CD4-positive, CD25-positive, alpha-beta regulatory T cell (primary cell): ENCODE measurements at regions not wholly inside any gene's neighbourhood (a gene's known extent, or its start where the extent isn't known, plus 50 kb on each side); places are given as distances from the start of the nearest gene placed in this dataset.
"Not testable (repeated sequence)": the region's sequence is repeated elsewhere in the genome, so short reads cannot be mapped to it uniquely, and the experiment has no call there.

Source experiments
- ATAC-seq, 2 donors: fragments of 150-1000 bp; cut with Tn5 transposase; one replicate each; pipeline ENCODE4 v1.10.0; 2021; ENCODE audit warnings: low read depth in 2 of 2, moderate number of reproducible peaks in 2 of 2, moderate library complexity in 1 of 2
- DNase-seq, 3 donors: peaks; one replicate each; pipeline versions ENCODE4 v3.0.0 to v3.0.0-alpha.2; 2012 to 2022; ENCODE audit warnings: mixed read lengths in 1 of 3
- H3K27ac ChIP-seq: one replicate; pipeline ENCODE4 v1.7.0; 2013; ENCODE audit warnings: mild to moderate bottlenecking, low read length; ENCODE audit not compliant: insufficient read depth, poor library complexity, severe bottlenecking
- H3K27me3 ChIP-seq: one replicate; pipeline ENCODE4 v1.7.0; 2013; ENCODE audit warnings: low read length; ENCODE audit not compliant: control insufficient read depth, insufficient read depth
- H3K36me3 ChIP-seq: one replicate; pipeline ENCODE4 v1.7.0; 2013; ENCODE audit warnings: mild to moderate bottlenecking, low read length, moderate library complexity; ENCODE audit not compliant: control insufficient read depth, insufficient read depth
- H3K4me1 ChIP-seq: 2 replicates; pipeline ENCODE4 v1.7.0; 2013; ENCODE audit warnings: mild to moderate bottlenecking, low read length; ENCODE audit not compliant: insufficient read depth, control insufficient read depth, poor library complexity, severe bottlenecking
- H3K4me3 ChIP-seq: one replicate; pipeline ENCODE4 v1.7.0; 2013; ENCODE audit warnings: low read depth, mild to moderate bottlenecking, low read length, moderate library complexity
- H3K9me3 ChIP-seq, 2 experiments: 1 replicate in 1 of 2; 2 replicates in 1 of 2; pipeline ENCODE4 v1.7.0; 2013; ENCODE audit warnings: low read length in 2 of 2, mild to moderate bottlenecking in 1 of 2, moderate library complexity in 1 of 2; ENCODE audit not compliant: control insufficient read depth in 2 of 2
- H3K27ac Mint-ChIP-seq, 3 donors: one replicate each; pipeline ENCODE4 v1.8.0; 2020 to 2022; ENCODE audit warnings: mild to moderate bottlenecking in 3 of 3, mixed read lengths in 3 of 3, moderate library complexity in 2 of 3
- H3K27me3 Mint-ChIP-seq: one replicate; pipeline ENCODE4 v1.8.0; 2022; ENCODE audit warnings: mild to moderate bottlenecking, mixed read lengths
- H3K36me3 Mint-ChIP-seq: one replicate; pipeline ENCODE4 v1.8.0; 2020; ENCODE audit warnings: mixed read lengths
- H3K4me1 Mint-ChIP-seq, 4 donors: one replicate each; pipeline ENCODE4 v1.8.0; 2020 to 2022; ENCODE audit warnings: mixed read lengths in 4 of 4, mild to moderate bottlenecking in 1 of 4
- H3K4me3 Mint-ChIP-seq, 4 donors: one replicate each; pipeline ENCODE4 v1.8.0; 2020 to 2022; ENCODE audit warnings: mild to moderate bottlenecking in 4 of 4, mixed read lengths in 4 of 4, moderate library complexity in 3 of 4
- H3K9me3 Mint-ChIP-seq, 7 donors: one replicate each; pipeline ENCODE4 v1.8.0; 2020 to 2022; ENCODE audit warnings: mixed read lengths in 7 of 7, mild to moderate bottlenecking in 3 of 7, moderate library complexity in 2 of 7

DNA sequence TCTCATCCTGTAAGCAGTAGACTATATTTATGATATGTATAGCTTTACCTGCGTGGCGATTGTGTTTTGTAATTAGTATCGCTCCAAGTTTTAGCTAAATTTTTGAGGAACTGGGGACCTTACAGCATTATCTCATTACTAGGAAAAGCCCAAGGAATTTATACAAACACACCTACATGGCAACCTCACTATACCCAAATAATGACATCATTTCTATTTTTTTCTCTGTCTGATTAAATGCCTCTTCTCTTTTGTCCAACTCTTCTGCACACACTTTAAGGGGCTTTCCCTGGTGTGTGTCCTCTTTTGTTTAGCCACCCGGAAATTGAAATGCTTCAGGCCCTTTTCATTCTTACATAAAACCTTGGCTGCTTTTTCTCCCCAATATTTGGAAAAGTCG lies 82.9 kb upstream of the EXOC2 start:
- Mint-ChIP-seq H3K27ac (no peak overlapping the region), H3K27me3 (peaks cover 32% of the 10 kb centered on the region), H3K9me3 (peaks cover 0 to 6% (median 1%) of the 10 kb centered on the region in 7 donors), H3K36me3 (no peaks in the 10 kb centered on the region), H3K4me3 (no peak overlapping the region), H3K4me1 (no peaks in the 10 kb centered on the region)
- Histone ChIP-seq H3K4me1 (no peaks in the 10 kb centered on the region), H3K9me3 (no peaks in the 10 kb centered on the region), H3K27me3 (peaks cover 3% of the 10 kb centered on the region), H3K27ac (no peak overlapping the region), H3K4me3 (no peak overlapping the region), H3K36me3 (no peaks in the 10 kb centered on the region)
- DNase-seq (no peak), ATAC-seq (no peak)

DNA sequence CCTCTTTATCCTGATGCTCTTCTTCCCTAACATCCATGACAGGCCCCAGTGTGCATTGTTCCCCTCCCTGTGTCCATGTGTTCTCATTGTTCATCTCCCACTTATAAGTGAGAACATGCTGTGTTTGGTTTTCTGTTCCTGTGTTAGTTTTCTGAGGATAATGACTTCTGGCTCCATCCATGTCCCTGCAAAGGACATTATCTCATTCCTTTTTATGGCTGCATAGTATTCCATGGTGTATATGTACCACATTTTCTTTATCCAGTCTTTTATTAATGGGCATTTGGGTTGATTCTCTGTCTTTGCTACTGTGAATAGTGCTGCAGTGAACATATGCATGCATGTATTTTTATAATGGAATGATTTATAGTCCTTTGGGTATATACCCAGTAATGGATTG lies 78.7 kb upstream of the EXOC2 start:
- not testable (repeated sequence) for H3K27ac ChIP-seq, H3K9me3 ChIP-seq

DNA sequence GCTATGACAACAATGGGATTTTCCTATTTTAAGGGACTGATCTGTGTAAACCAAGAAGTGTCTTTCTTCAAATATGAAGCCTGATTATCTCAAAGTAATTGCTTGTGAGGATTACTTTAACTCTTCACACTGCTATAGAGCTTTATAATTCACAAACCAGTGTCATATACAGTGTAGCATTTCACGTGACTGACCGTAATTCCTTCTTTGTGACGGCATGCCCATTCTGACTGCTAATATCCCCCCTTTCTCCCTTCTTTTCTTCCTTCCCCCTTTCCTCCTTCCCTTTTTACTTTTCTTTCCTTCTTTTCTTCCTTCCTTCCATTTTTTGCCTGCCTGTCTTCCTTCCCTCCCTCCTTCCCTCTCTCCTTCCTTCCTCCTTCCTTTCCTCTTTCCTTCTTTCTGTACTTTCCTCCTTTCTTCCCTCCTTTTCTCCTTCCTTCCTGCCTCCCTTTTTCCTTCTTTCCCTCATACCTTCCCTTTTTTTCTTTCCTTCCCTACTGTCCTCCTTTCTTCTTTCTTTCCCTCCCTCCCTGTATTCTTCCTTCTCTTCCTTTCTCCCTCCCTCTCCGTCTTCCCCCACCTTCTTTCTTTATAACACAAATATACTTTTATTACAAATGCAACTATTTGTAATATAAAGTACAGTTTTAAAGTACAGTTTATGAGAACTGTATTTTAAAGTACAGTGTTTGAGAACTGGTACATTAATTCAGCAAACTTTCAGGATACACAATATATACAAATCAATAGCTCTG lies 75.0 kb upstream of the EXOC2 start:
- Histone ChIP-seq H3K4me1 (no peaks in the 10 kb centered on the region), H3K27me3 (peaks cover 7% of the 10 kb centered on the region), H3K9me3 (no peaks in the 10 kb centered on the region), H3K36me3 (no peaks in the 10 kb centered on the region), H3K27ac (no peak overlapping the region), H3K4me3 (no peak overlapping the region)
- DNase-seq: no peak
- Mint-ChIP-seq H3K27me3 (peaks cover 30% of the 10 kb centered on the region), H3K36me3 (no peaks in the 10 kb centered on the region), H3K9me3 (peaks cover 0 to 6% (median 0%) of the 10 kb centered on the region in 7 donors), H3K4me3 (no peak overlapping the region), H3K27ac (no peak overlapping the region), H3K4me1 (peaks cover 0 to 2% (median 0%) of the 10 kb centered on the region in 4 donors)
- no peak for ATAC-seq

More for the DNA sequence above, 78.7 kb upstream of the EXOC2 start:
- not testable (repeated sequence) for ATAC-seq, H3K27me3 ChIP-seq, H3K9me3 Mint-ChIP-seq, H3K36me3 ChIP-seq, H3K4me1 Mint-ChIP-seq, DNase-seq, H3K27ac Mint-ChIP-seq, H3K4me3 ChIP-seq, H3K4me3 Mint-ChIP-seq, H3K36me3 Mint-ChIP-seq, H3K4me1 ChIP-seq
- peaks cover 44% of the 10 kb centered on the region for H3K27me3 Mint-ChIP-seq

DNA sequence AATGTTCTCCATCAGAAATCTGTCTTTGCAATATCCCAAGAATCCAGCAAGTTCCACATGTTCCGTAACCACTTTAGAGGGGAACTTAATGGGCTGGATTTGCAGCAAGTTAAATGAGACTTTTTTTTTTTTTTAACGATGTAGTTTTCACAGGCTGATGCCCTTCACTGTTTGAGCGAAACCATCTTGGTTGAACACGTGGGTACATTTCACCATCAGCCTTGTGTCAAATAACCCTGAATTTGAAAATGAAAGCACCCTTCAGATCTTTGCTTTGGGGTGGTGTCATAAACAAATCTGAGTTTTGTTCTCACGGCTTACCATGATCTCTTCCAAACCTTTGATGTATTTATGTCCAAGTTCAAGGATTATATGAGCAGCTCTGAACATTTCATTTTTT lies 73.7 kb upstream of the EXOC2 start:
- no peak for ATAC-seq
- H3K27me3 Mint-ChIP-seq: peaks cover 22% of the 10 kb centered on the region
- Histone ChIP-seq H3K27me3 (peaks cover 9% of the 10 kb centered on the region), H3K9me3 (no peaks in the 10 kb centered on the region), H3K4me3 (no peak overlapping the region), H3K4me1 (no peaks in the 10 kb centered on the region), H3K36me3 (no peaks in the 10 kb centered on the region), H3K27ac (no peak overlapping the region)
- H3K4me3 Mint-ChIP-seq: no peak overlapping the region
- peak in 1 of 3 donors; percentile 39 for DNase-seq
- H3K4me1 Mint-ChIP-seq: peaks cover 0 to 2% (median 0%) of the 10 kb centered on the region in 4 donors
- H3K27ac Mint-ChIP-seq: no peak overlapping the region
- H3K36me3 Mint-ChIP-seq: no peaks in the 10 kb centered on the region
- peaks cover 0 to 6% (median 0%) of the 10 kb centered on the region in 7 donors for H3K9me3 Mint-ChIP-seq

DNA sequence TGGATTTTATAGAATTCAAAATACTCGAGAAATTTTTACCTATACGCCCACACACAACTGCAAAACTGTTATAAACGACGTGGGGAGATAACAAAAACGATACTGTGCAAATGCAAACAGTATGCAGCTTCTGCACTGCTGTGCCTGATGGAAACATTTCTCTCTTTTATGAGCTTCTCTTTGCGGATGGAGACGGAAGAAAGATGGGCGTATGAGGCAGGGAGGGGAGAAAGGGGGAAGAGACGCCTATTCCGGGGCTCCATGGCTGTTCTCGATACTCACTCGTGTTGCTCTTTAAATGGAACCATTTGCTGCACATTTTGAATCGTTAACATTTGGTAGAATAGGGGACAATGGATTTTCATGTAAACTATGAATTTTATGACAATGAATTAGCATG lies 69.1 kb upstream of the EXOC2 start:
- Histone ChIP-seq H3K36me3 (no peaks in the 10 kb centered on the region), H3K9me3 (no peaks in the 10 kb centered on the region), H3K27ac (no peak overlapping the region), H3K4me1 (no peaks in the 10 kb centered on the region), H3K27me3 (peaks cover 8% of the 10 kb centered on the region), H3K4me3 (no peak overlapping the region)
- ATAC-seq: no peak
- H3K4me3 Mint-ChIP-seq: no peak overlapping the region
- no peak overlapping the region for H3K27ac Mint-ChIP-seq
- no peaks in the 10 kb centered on the region for H3K9me3 Mint-ChIP-seq
- peaks cover 5% of the 10 kb centered on the region for H3K27me3 Mint-ChIP-seq
- no peak for DNase-seq
- H3K4me1 Mint-ChIP-seq: peaks cover 0 to 2% (median 0%) of the 10 kb centered on the region in 4 donors
- H3K36me3 Mint-ChIP-seq: no peaks in the 10 kb centered on the region

DNA sequence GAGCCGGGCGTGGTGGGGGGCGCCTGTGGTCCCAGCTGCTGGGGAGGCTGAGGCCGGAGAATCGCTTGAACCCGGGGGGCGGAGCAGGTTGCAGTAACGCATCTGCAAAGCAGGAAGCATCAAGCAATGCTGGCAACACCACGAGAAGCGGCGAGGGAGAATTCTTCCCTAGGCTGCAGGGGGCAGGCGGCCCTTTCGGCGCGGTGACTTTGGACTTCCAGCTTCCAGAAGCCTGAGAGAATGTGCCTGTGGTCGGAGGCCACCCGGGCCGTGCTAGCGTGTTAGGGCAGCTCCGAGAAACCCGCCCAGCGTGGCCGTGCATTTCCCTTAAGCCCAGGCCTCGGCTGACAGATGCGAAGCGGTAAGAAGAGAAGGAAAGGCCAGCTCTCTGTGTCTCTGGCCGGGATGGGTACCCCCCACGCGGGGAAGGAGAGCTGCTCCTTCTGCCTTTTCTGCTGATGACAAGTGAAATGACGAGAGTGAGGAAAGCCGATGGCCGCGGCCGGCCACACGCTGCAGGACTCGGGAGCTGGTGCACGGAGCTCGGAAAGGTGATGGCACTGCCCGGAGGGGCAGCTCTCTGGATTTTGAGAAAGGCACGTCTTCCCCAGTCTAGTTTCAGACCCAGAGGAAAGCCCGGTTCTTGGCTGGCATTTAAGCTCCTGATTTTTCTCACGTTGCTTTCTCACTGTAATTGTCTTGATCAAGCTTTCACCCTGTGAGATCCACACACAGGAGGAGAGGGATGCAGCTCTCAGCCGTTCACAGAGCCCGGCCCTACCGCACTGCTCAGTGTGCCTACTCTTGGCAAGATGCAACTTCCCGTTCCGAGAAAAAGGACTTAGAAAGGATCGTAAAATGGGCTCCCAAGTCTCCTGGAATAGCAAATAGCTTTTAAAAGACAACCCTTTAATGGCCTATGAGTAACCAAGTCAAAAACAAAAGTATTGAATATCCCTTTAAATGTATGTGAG lies 68.3 kb upstream of the EXOC2 start:
- Histone ChIP-seq H3K36me3 (no peaks in the 10 kb centered on the region), H3K27ac (no peak overlapping the region), H3K9me3 (no peaks in the 10 kb centered on the region), H3K4me3 (no peak overlapping the region), H3K27me3 (peaks cover 7% of the 10 kb centered on the region), H3K4me1 (no peaks in the 10 kb centered on the region)
- Mint-ChIP-seq H3K4me3 (no peak overlapping the region), H3K4me1 (no peaks in the 10 kb centered on the region), H3K27me3 (peaks cover 5% of the 10 kb centered on the region), H3K27ac (no peak overlapping the region), H3K36me3 (no peaks in the 10 kb centered on the region), H3K9me3 (no peaks in the 10 kb centered on the region)
- no peak for DNase-seq
- no peak for ATAC-seq

DNA sequence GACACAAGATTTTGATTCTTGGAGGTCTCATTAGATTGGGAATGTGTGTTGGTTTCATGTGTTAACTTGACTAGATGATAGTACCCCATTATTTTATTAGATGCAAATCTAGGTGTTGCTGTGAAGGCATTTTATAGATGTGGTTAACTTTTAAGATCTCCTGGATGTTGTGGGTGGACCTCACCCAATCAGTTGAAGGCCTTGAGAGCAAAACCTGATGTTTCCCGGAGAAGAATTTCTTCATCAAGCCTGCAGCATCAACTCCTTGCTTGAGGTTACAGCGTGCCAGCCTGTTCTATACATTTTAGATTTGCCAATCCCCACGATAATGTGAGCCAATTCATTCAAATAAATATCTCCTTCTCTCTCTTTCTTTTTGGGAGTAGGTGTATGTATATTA lies 66.8 kb upstream of the EXOC2 start:
- H3K4me1 ChIP-seq: no peaks in the 10 kb centered on the region
- Mint-ChIP-seq H3K4me3 (no peak overlapping the region), H3K36me3 (no peaks in the 10 kb centered on the region), H3K27ac (no peak overlapping the region), H3K9me3 (no peaks in the 10 kb centered on the region), H3K27me3 (peaks cover 4% of the 10 kb centered on the region), H3K4me1 (no peaks in the 10 kb centered on the region)
- ATAC-seq (no peak), DNase-seq (no peak)
- H3K27me3 ChIP-seq: peaks cover 5% of the 10 kb centered on the region
- H3K27ac ChIP-seq: no peak overlapping the region
- no peaks in the 10 kb centered on the region for H3K36me3 ChIP-seq
- no peaks in the 10 kb centered on the region for H3K9me3 ChIP-seq
- H3K4me3 ChIP-seq: no peak overlapping the region
